ENCODE measurements at regions not wholly inside any gene's neighbourhood (a gene's known extent, or its start where the extent isn't known, plus 50 kb on each side); places are given as distances from the start of the nearest gene placed in this dataset.

DNA sequence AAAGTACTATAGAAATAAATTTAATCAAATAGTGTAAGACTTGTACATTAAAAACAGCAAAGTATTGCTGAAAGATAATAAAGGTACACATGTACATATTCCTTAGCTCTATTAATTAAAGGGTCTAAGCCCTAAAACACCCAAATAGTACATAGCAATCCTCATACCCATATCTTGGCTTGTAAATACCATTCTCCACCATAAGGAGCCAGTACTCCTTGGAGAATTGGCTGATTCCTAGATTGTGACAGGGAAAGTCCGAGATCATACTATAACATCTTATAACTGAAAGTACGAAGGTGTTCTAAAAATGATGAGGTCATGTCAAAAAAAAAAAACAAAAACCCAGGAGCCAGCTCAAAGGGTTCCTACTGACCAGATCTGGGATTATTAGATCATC, 614.6 kb downstream of the SUCLG1 start:
- TF ChIP-seq, protein P1, sequence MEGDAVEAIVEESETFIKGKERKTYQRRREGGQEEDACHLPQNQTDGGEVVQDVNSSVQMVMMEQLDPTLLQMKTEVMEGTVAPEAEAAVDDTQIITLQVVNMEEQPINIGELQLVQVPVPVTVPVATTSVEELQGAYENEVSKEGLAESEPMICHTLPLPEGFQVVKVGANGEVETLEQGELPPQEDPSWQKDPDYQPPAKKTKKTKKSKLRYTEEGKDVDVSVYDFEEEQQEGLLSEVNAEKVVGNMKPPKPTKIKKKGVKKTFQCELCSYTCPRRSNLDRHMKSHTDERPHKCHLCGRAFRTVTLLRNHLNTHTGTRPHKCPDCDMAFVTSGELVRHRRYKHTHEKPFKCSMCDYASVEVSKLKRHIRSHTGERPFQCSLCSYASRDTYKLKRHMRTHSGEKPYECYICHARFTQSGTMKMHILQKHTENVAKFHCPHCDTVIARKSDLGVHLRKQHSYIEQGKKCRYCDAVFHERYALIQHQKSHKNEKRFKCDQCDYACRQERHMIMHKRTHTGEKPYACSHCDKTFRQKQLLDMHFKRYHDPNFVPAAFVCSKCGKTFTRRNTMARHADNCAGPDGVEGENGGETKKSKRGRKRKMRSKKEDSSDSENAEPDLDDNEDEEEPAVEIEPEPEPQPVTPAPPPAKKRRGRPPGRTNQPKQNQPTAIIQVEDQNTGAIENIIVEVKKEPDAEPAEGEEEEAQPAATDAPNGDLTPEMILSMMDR (conservative IDR thresholded peaks at IDR 0.05; ENCODE audit: low read depth, low read length), result no peak
- no peak for TF ChIP-seq EZH2 (IDR thresholded peaks at IDR 0.05; ENCODE audit: borderline replicate concordance, low read depth, low read length, poor library complexity, severe bottlenecking)

Measured in A673 (cell line).